Endodermal cell (in vitro differentiated cells): ENCODE measurements at regions not wholly inside any gene's neighbourhood (a gene's known extent, or its start where the extent isn't known, plus 50 kb on each side); places are given as distances from the start of the nearest gene placed in this dataset.

Source experiments
- DNase-seq: peaks from one replicate; pipeline ENCODE4 v3.0.0-alpha.2; 2017
- H3K27ac ChIP-seq: 2 replicates; pipeline ENCODE4 v1.5.1; 2013; ENCODE audit warnings: mild to moderate bottlenecking, low read depth, low read length, moderate library complexity
- H3K27me3 ChIP-seq: 2 replicates; pipeline ENCODE4 v1.6.1; 2013; ENCODE audit warnings: mild to moderate bottlenecking, low read length, moderate library complexity; ENCODE audit not compliant: insufficient read depth, control insufficient read depth, poor library complexity, severe bottlenecking
- H3K36me3 ChIP-seq: 2 replicates; pipeline ENCODE4 v1.7.0; 2013; ENCODE audit warnings: mild to moderate bottlenecking, low read length, moderate library complexity; ENCODE audit not compliant: control insufficient read depth, insufficient read depth
- H3K4me1 ChIP-seq: one replicate; pipeline ENCODE4 v1.7.0; 2013; ENCODE audit warnings: low read length; ENCODE audit not compliant: control insufficient read depth, insufficient read depth
- H3K4me3 ChIP-seq: 2 replicates; pipeline ENCODE4 v1.5.1; 2013; ENCODE audit warnings: mild to moderate bottlenecking, low read length, moderate library complexity
- H3K9ac ChIP-seq: 2 replicates; pipeline ENCODE4 v1.6.1; 2013; ENCODE audit warnings: mild to moderate bottlenecking, low read length, moderate library complexity; ENCODE audit not compliant: poor library complexity, severe bottlenecking; ENCODE audit errors: extremely low read depth
- H3K9me3 ChIP-seq: 2 replicates; pipeline ENCODE4 v1.6.1; 2013; ENCODE audit warnings: mild to moderate bottlenecking, low read length, moderate library complexity; ENCODE audit not compliant: control insufficient read depth
- H3K27ac Mint-ChIP-seq: 2 replicates; pipeline ENCODE4 v1.8.0; 2020; ENCODE audit warnings: mixed read lengths
- H3K27me3 Mint-ChIP-seq: 2 replicates; pipeline ENCODE4 v1.8.0; 2021; ENCODE audit warnings: mild to moderate bottlenecking, mixed read lengths; ENCODE audit not compliant: insufficient read depth
- H3K36me3 Mint-ChIP-seq: 2 replicates; pipeline ENCODE4 v1.8.0; 2020; ENCODE audit warnings: low read depth, mixed read lengths
- H3K4me1 Mint-ChIP-seq: 2 replicates; pipeline ENCODE4 v1.8.0; 2020; ENCODE audit warnings: mixed read lengths
- H3K4me3 Mint-ChIP-seq: 2 replicates; pipeline ENCODE4 v1.8.0; 2020; ENCODE audit warnings: mild to moderate bottlenecking, moderate library complexity, mixed read lengths
- H3K9me3 Mint-ChIP-seq: 2 replicates; pipeline ENCODE4 v1.8.0; 2020; ENCODE audit warnings: mild to moderate bottlenecking, mixed read lengths
- CTCF ChIP-seq: fragments of 200-600 bp; sonication (generic); conservative IDR thresholded peaks from 2 replicates; pipeline ENCODE4 v1.5.0; 2021; ENCODE audit warnings: antibody characterized with exemption, mild to moderate bottlenecking
- WGBS, 2 experiments: methylation state at CpG; one replicate each; pipeline versions ENCODE4 v1.1.5 to v1.1.7; 2013; ENCODE audit warnings: missing lambda C conversion rate in 2 of 2, mixed read lengths in 1 of 2; ENCODE audit not compliant: insufficient coverage in 1 of 2, insufficient read length in 1 of 2; 5-methylcytosine and 5-hydroxymethylcytosine counted together

- Mint-ChIP-seq H3K4me1 (no peaks in the 10 kb centered on the region), H3K27ac (no peak overlapping the region), H3K36me3 (no peaks in the 10 kb centered on the region), H3K4me3 (no peak overlapping the region), H3K27me3 (no peaks in the 10 kb centered on the region), H3K9me3 (no peaks in the 10 kb centered on the region)
- Histone ChIP-seq H3K27ac (no peak overlapping the region), H3K4me1 (no peaks in the 10 kb centered on the region), H3K36me3 (no peaks in the 10 kb centered on the region), H3K9ac (no peak overlapping the region), H3K27me3 (no peaks in the 10 kb centered on the region), H3K9me3 (no peaks in the 10 kb centered on the region), H3K4me3 (no peak overlapping the region)
- WGBS, 2 experiments, result no CpG with 5 or more reads among the region's 1 CpG
- TF ChIP-seq CTCF, result no peak
- no peak for DNase-seq
Measured at GRCh38 chr6:146902846-146903245, 301.4 kb upstream of the STXBP5 start.

GRCh38 chr6:146903451-146903850 is 300.8 kb upstream of the STXBP5 start:
- Histone ChIP-seq H3K27ac (no peak overlapping the region), H3K27me3 (no peaks in the 10 kb centered on the region), H3K9me3 (no peaks in the 10 kb centered on the region), H3K36me3 (no peaks in the 10 kb centered on the region), H3K4me3 (no peak overlapping the region), H3K9ac (no peak overlapping the region), H3K4me1 (no peaks in the 10 kb centered on the region)
- Mint-ChIP-seq H3K9me3 (no peaks in the 10 kb centered on the region), H3K4me1 (no peaks in the 10 kb centered on the region), H3K27ac (no peak overlapping the region), H3K4me3 (no peak overlapping the region), H3K36me3 (no peaks in the 10 kb centered on the region), H3K27me3 (no peaks in the 10 kb centered on the region)
- DNase-seq, result no peak
- WGBS, 2 experiments, result 89 to 91% methylated on average over 3 to 7 of the region's 7 CpGs
- TF ChIP-seq CTCF, result no peak

GRCh38 chr6:146904596-146904995 is 299.6 kb upstream of the STXBP5 start:
- no peak overlapping the region for H3K27ac ChIP-seq
- WGBS, 2 experiments, result 88 to 89% methylated on average over 1 to 6 of the region's 6 CpGs
- H3K36me3 Mint-ChIP-seq, result no peaks in the 10 kb centered on the region

More at GRCh38 chr6:146904596-146904995, 299.6 kb upstream of the STXBP5 start:
- DNase-seq, result no peak
- H3K4me1 Mint-ChIP-seq, result no peaks in the 10 kb centered on the region
- no peak overlapping the region for H3K4me3 Mint-ChIP-seq
- H3K27me3 Mint-ChIP-seq, result no peaks in the 10 kb centered on the region
- H3K4me3 ChIP-seq, result no peak overlapping the region
- H3K27ac Mint-ChIP-seq, result no peak overlapping the region
- no peaks in the 10 kb centered on the region for H3K9me3 ChIP-seq
- H3K9me3 Mint-ChIP-seq, result no peaks in the 10 kb centered on the region
- H3K9ac ChIP-seq, result no peak overlapping the region
- no peaks in the 10 kb centered on the region for H3K36me3 ChIP-seq
- no peaks in the 10 kb centered on the region for H3K27me3 ChIP-seq
- no peaks in the 10 kb centered on the region for H3K4me1 ChIP-seq
- no peak for TF ChIP-seq CTCF
